ENCODE measurements at regions not wholly inside any gene's neighbourhood (a gene's known extent, or its start where the extent isn't known, plus 50 kb on each side); places are given as distances from the start of the nearest gene placed in this dataset.

DNA sequence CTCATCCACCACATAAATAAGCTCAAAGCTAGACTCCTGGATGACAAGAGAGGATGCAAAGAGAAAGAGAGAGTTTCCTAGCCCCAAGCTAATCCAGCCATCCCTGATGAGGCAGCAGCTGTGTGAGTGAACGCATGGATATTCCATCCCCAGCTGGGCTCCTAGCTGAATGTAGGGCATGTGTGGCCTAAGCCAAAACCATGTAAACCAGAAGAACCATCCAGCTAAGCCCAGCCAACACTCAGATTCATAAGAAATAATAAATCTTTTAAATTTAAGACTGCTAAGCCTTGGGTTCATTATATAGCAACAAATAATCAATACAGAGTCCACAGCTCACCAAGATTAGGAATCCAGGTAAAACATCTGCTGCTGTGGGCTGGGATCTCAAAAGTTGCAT, 94.3 kb downstream of the TNFAIP2 start:
- no peak for FAIRE-seq
- CTCF ChIA-PET (ENCODE audit: partially characterized antibody): interaction anchor here (0.8 to 4.0 kb wide), 11 partner anchors 9 to 77 kb away, joined by 3 to 13 read pairs (median 4); no protein-coding TSS in a partner anchor
- no peak for TF ChIP-seq JUN (IDR thresholded peaks at IDR 0.05; ENCODE audit: low read depth, low read length)
- TF ChIP-seq, protein P1, sequence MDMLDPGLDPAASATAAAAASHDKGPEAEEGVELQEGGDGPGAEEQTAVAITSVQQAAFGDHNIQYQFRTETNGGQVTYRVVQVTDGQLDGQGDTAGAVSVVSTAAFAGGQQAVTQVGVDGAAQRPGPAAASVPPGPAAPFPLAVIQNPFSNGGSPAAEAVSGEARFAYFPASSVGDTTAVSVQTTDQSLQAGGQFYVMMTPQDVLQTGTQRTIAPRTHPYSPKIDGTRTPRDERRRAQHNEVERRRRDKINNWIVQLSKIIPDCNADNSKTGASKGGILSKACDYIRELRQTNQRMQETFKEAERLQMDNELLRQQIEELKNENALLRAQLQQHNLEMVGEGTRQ (IDR thresholded peaks at IDR 0.05; ENCODE audit: low read length): no peak
- TF ChIP-seq, protein P2, sequence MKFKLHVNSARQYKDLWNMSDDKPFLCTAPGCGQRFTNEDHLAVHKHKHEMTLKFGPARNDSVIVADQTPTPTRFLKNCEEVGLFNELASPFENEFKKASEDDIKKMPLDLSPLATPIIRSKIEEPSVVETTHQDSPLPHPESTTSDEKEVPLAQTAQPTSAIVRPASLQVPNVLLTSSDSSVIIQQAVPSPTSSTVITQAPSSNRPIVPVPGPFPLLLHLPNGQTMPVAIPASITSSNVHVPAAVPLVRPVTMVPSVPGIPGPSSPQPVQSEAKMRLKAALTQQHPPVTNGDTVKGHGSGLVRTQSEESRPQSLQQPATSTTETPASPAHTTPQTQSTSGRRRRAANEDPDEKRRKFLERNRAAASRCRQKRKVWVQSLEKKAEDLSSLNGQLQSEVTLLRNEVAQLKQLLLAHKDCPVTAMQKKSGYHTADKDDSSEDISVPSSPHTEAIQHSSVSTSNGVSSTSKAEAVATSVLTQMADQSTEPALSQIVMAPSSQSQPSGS (IDR thresholded peaks at IDR 0.05; ENCODE audit: low read length): no peak
- TF ChIP-seq GTF2F1 (IDR thresholded peaks at IDR 0.05; ENCODE audit: borderline replicate concordance, low read depth, low read length): no peak
- no peak for TF ChIP-seq POLR2AphosphoS5 (IDR thresholded peaks at IDR 0.05; ENCODE audit: low read depth, low read length)
- TF ChIP-seq EGR1 (IDR thresholded peaks at IDR 0.05; ENCODE audit: borderline replicate concordance, low read depth, low read length): no peak
- no peak for TF ChIP-seq HDAC2 (IDR thresholded peaks at IDR 0.05; ENCODE audit: borderline replicate concordance in 1 of 2, low read depth in 2 of 2, low read length in 2 of 2)
- TF ChIP-seq, protein P3, sequence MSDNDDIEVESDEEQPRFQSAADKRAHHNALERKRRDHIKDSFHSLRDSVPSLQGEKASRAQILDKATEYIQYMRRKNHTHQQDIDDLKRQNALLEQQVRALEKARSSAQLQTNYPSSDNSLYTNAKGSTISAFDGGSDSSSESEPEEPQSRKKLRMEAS (IDR thresholded peaks at IDR 0.05): no peak
- no peak for TF ChIP-seq EZH2 (IDR thresholded peaks at IDR 0.05; ENCODE audit: low read depth, low read length, severe bottlenecking)
- no peak for TF ChIP-seq TAF1 (IDR thresholded peaks at IDR 0.05; ENCODE audit: low read depth, low read length)

More for the DNA sequence above, 94.3 kb downstream of the TNFAIP2 start:
- H4K8ac ChIP-seq (ENCODE audit: extremely low read depth, insufficient read depth, low read length): no peak overlapping the region
- no peak overlapping the region for H2BK20ac ChIP-seq (ENCODE audit: low read length)
- no peaks in the 10 kb centered on the region for H3K36me3 ChIP-seq (ENCODE audit: control insufficient read depth in 2 of 4, insufficient read depth in 4 of 4, low read length in 3 of 4)
- no peak overlapping the region for H3K23ac ChIP-seq (ENCODE audit: insufficient read length)
- no peak overlapping the region for H3K9ac ChIP-seq (replicated peaks in 1 of 4; ENCODE audit: extremely low read depth in 1 of 4, low read depth in 3 of 4, low read length in 3 of 4)
- H2BK12ac ChIP-seq (ENCODE audit: low read depth, low read length): no peak overlapping the region
- peaks cover 0 to 8% (median 3%) of the 10 kb centered on the region in 4 experiments; a peak in 5 of 7 replicates for H3K4me1 ChIP-seq (replicated peaks in 1 of 4; ENCODE audit: control insufficient read depth in 3 of 4, insufficient read depth in 4 of 4, low read length in 3 of 4)
- H2BK5ac ChIP-seq (ENCODE audit: low read depth, low read length): no peak overlapping the region
- H3K23me2 ChIP-seq (ENCODE audit: low read depth, low read length): peaks cover 5% of the 10 kb centered on the region; the same call in 1 of the 2 replicates
- no peak overlapping the region for H3K18ac ChIP-seq (ENCODE audit: extremely low read depth, low read length)
- no peaks in the 10 kb centered on the region for H3K9me3 ChIP-seq (ENCODE audit: insufficient read depth in 2 of 2, low read depth in 1 of 2, low read length in 1 of 2)
- POLR2A ChIA-PET (ENCODE audit: partially characterized antibody): interaction anchor here (1.0 kb wide), 1 partner anchor 127 kb away, joined by 3 read pairs; no protein-coding TSS in a partner anchor
- no peaks in the 10 kb centered on the region for H4K20me1 ChIP-seq (replicated peaks in 1 of 2; ENCODE audit: control insufficient read depth in 1 of 2, insufficient read depth in 2 of 2, low read length in 2 of 2)
- no peak overlapping the region for H4K5ac ChIP-seq (ENCODE audit: insufficient read length, low read depth, low read length)
- peaks cover 8 to 28% (median 23%) of the 10 kb centered on the region in 4 experiments for H3K27me3 ChIP-seq (replicated peaks in 1 of 4; ENCODE audit: control insufficient read depth in 3 of 4, extremely low read depth in 1 of 4, insufficient read depth in 3 of 4, low read length in 3 of 4)
- WGBS, 2 experiments (ENCODE audit: extremely low coverage in 1 of 2, insufficient coverage in 1 of 2, insufficient read length in 1 of 2, insufficient replicate concordance in 2 of 2, low coverage in 1 of 2, low lambda C conversion rate in 2 of 2, missing lambda C conversion rate in 1 of 2): 100% methylated on average over 1 of the region's 1 CpG; no CpG with 5 or more reads in 1 of the 2 experiments
- H2BK15ac ChIP-seq (ENCODE audit: low read length): no peak overlapping the region
- no peak overlapping the region for H3K56ac ChIP-seq (replicated peaks; ENCODE audit: insufficient read length, low read depth, low read length)
- no peak overlapping the region for H2AFZ ChIP-seq (ENCODE audit: low read length)
- H2BK120ac ChIP-seq (replicated peaks; ENCODE audit: low read depth, low read length): no peak overlapping the region
- H4K91ac ChIP-seq (replicated peaks; ENCODE audit: insufficient read length, low read length): no peak overlapping the region
- no peak overlapping the region for H3K27ac ChIP-seq (ENCODE audit: low read depth, low read length)
- no peak overlapping the region for H3K4me3 ChIP-seq (ENCODE audit: extremely low read depth in 1 of 4, insufficient read depth in 2 of 4, low read depth in 3 of 4, low read length in 4 of 4)
- H3K79me2 ChIP-seq (ENCODE audit: control insufficient read depth in 1 of 2, insufficient read depth in 2 of 2, low read length in 2 of 2): no peaks in the 10 kb centered on the region
- H3K4me2 ChIP-seq (ENCODE audit: insufficient read depth in 1 of 2, low read depth in 2 of 2, low read length in 2 of 2): no peak overlapping the region
- no peak overlapping the region for H3K14ac ChIP-seq (ENCODE audit: insufficient read length)
- no peak overlapping the region for H3K4ac ChIP-seq (replicated peaks; ENCODE audit: insufficient read length, low read depth, low read length)
- no peak overlapping the region for H2AK5ac ChIP-seq (ENCODE audit: low read depth, low read length)
- DNase-seq (ENCODE audit: low read depth in 1 of 2, low spot score in 2 of 2): no peak
- no peaks in the 10 kb centered on the region for H3K79me1 ChIP-seq (ENCODE audit: low read depth, low read length)
